Body of pancreas (tissue), 4 donors: ENCODE measurements at regions not wholly inside any gene's neighbourhood (a gene's known extent, or its start where the extent isn't known, plus 50 kb on each side); places are given as distances from the start of the nearest gene placed in this dataset.

ENCODE experiments used
- POLR2A ChIP-seq, 3 donors: fragments of 450-650 bp; IDR thresholded peaks; one replicate each; pipeline ENCODE4 v1.6.1; 2016; ENCODE audit warnings: antibody characterized with exemption in 3 of 3, mild to moderate bottlenecking in 2 of 3
- TF ChIP-seq, protein P1 (sequence below), 7 experiments: fragments of 450-650 bp in 4 of 7; fragments of 200-600 bp in 3 of 7; sonication (generic) in 3 of 7; IDR thresholded peaks; one replicate each; pipeline ENCODE4 v1.5.1; 2016 to 2019; ENCODE audit warnings: antibody characterized with exemption in 7 of 7

DNA sequence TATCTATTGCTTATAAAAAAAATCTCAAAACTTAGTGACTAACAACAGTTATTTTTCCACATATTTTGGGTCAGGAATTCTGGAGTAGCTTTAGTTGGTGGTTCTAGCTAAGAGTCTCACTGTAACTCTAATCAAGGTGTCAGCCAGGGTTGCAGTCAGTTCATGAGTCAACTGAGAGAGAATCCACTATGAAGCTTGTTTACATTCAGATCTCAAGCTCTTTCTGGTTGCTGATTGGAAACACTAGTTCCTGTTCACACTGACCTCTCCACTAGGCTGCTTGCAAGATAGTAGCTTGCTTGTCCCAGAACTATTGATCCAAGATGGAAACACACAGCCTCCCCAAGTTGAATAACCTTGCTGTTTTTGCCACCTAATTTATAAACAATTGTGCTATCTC is 1192.1 kb upstream of the B3GALT2 start:
- TF ChIP-seq, protein P1, sequence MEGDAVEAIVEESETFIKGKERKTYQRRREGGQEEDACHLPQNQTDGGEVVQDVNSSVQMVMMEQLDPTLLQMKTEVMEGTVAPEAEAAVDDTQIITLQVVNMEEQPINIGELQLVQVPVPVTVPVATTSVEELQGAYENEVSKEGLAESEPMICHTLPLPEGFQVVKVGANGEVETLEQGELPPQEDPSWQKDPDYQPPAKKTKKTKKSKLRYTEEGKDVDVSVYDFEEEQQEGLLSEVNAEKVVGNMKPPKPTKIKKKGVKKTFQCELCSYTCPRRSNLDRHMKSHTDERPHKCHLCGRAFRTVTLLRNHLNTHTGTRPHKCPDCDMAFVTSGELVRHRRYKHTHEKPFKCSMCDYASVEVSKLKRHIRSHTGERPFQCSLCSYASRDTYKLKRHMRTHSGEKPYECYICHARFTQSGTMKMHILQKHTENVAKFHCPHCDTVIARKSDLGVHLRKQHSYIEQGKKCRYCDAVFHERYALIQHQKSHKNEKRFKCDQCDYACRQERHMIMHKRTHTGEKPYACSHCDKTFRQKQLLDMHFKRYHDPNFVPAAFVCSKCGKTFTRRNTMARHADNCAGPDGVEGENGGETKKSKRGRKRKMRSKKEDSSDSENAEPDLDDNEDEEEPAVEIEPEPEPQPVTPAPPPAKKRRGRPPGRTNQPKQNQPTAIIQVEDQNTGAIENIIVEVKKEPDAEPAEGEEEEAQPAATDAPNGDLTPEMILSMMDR (IDR thresholded peaks at IDR 0.05): no peak
- no peak for TF ChIP-seq POLR2A (IDR thresholded peaks at IDR 0.05)
